ENCODE measurements at regions not wholly inside any gene's neighbourhood (a gene's known extent, or its start where the extent isn't known, plus 50 kb on each side); places are given as distances from the start of the nearest gene placed in this dataset.

DNA sequence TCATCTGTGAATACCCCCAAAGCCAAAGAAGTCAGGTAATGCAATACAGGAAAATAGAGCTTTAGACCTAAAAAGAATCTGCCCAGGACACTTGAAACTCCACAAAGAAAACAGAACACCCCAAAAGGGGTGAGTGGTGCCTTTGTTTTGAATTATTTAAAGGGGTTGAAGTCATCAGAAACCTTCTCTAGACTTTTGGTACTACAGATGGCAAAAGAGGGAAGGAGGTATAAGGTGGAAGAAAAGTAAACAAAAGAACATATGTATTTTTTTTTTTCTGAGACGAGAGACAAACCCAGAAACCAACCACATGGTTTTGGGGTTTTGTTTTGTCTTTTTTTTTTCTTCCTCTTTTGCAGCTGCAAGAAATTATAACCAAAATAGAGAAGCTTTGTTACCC lies 1477.8 kb downstream of the C4orf33 start:
- CTCF ChIA-PET = no interaction called here
- H3K9me3 ChIP-seq (ENCODE audit: low read depth, low read length, poor library complexity, severe bottlenecking) = peaks cover 4% of the 10 kb centered on the region

DNA sequence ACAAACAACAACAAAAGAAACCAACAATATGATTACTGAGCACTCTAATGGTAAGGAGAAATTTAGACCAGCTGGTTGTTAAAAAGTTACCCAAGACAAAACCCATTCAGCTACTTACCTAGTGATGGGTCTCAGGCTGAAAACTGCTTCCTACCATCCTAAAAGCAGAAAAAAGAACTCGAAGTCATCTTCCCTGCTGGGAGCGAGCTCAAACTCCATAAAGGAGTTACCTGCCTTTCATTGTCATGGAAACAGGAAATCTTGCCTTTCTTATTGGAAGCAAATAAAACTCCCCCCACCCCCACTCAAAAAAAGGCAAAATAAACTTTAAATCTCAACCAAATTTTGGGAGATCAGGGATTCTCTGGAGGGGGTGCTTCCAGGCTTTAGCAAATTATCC lies 1478.3 kb downstream of the C4orf33 start:
- Histone ChIP-seq H3K4me3 (ENCODE audit: low read depth, low read length, poor library complexity, severe bottlenecking) (no peak overlapping the region), H3K4me1 (ENCODE audit: insufficient read depth, low read length, poor library complexity, severe bottlenecking) (no peaks in the 10 kb centered on the region), H3K27ac (ENCODE audit: low read depth, low read length, poor library complexity, severe bottlenecking) (no peak overlapping the region), H3K9me3 (ENCODE audit: low read depth, low read length, poor library complexity, severe bottlenecking) (no peaks in the 10 kb centered on the region), H3K27me3 (replicated peaks; ENCODE audit: insufficient read depth, low read depth, low read length, poor library complexity) (no peaks in the 10 kb centered on the region), H3K36me3 (ENCODE audit: insufficient read depth, low read length, poor library complexity, severe bottlenecking) (no peaks in the 10 kb centered on the region)
- DNase-seq (ENCODE audit: low spot score) = no peak
- intact Hi-C loops (cut with micrococcal nuclease; ENCODE audit: unreplicated experiment) = no loop called here
- no peak for TF ChIP-seq EZH2 (IDR thresholded peaks at IDR 0.05; ENCODE audit: borderline replicate concordance, low read depth, low read length, poor library complexity, severe bottlenecking)
- TF ChIP-seq, protein P1, sequence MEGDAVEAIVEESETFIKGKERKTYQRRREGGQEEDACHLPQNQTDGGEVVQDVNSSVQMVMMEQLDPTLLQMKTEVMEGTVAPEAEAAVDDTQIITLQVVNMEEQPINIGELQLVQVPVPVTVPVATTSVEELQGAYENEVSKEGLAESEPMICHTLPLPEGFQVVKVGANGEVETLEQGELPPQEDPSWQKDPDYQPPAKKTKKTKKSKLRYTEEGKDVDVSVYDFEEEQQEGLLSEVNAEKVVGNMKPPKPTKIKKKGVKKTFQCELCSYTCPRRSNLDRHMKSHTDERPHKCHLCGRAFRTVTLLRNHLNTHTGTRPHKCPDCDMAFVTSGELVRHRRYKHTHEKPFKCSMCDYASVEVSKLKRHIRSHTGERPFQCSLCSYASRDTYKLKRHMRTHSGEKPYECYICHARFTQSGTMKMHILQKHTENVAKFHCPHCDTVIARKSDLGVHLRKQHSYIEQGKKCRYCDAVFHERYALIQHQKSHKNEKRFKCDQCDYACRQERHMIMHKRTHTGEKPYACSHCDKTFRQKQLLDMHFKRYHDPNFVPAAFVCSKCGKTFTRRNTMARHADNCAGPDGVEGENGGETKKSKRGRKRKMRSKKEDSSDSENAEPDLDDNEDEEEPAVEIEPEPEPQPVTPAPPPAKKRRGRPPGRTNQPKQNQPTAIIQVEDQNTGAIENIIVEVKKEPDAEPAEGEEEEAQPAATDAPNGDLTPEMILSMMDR (conservative IDR thresholded peaks at IDR 0.05; ENCODE audit: low read depth, low read length) = no peak
- ChIA-PET POLR2A (ENCODE audit: low non-redundant PET) (no interaction called here), CTCF (no interaction called here)
- BruUV-seq (replicated peaks) = no TSS peak

More for the DNA sequence above, 1477.8 kb downstream of the C4orf33 start:
- intact Hi-C loops (cut with micrococcal nuclease; ENCODE audit: unreplicated experiment) = no loop called here
- Histone ChIP-seq H3K27ac (ENCODE audit: low read depth, low read length, poor library complexity, severe bottlenecking) (no peak overlapping the region), H3K36me3 (ENCODE audit: insufficient read depth, low read length, poor library complexity, severe bottlenecking) (no peaks in the 10 kb centered on the region), H3K4me1 (ENCODE audit: insufficient read depth, low read length, poor library complexity, severe bottlenecking) (no peaks in the 10 kb centered on the region), H3K4me3 (ENCODE audit: low read depth, low read length, poor library complexity, severe bottlenecking) (no peak overlapping the region), H3K27me3 (replicated peaks; ENCODE audit: insufficient read depth, low read depth, low read length, poor library complexity) (no peaks in the 10 kb centered on the region)
- BruUV-seq (replicated peaks) = no TSS peak
- TF ChIP-seq EZH2 (IDR thresholded peaks at IDR 0.05; ENCODE audit: borderline replicate concordance, low read depth, low read length, poor library complexity, severe bottlenecking) = no peak
- TF ChIP-seq, protein P1 (conservative IDR thresholded peaks at IDR 0.05; ENCODE audit: low read depth, low read length) = no peak
- POLR2A ChIA-PET (ENCODE audit: low non-redundant PET) = no interaction called here
- no peak for DNase-seq (ENCODE audit: low spot score)

DNA sequence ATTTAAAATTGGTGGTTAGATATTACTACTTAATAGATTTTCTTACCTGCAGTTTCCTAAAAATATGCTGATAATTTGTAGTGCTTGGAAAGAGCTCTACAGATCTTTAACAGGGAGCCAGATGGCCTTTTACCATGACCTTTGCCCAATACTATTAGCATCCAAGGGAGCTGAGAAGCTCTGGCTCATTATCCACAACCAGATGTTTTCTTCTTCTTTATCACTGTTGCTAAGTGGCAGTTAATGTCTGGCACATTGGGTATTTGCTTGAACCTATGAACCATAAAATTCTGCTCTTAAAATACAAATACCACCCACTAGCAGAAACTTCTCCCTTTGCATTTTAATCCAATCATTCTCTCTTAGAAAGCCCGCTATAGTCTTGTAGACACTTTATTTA lies 1480.3 kb downstream of the C4orf33 start:
- H3K27me3 ChIP-seq (replicated peaks; ENCODE audit: insufficient read depth, low read depth, low read length, poor library complexity) = no peaks in the 10 kb centered on the region
- H3K36me3 ChIP-seq (ENCODE audit: insufficient read depth, low read length, poor library complexity, severe bottlenecking) = no peaks in the 10 kb centered on the region
- no peak overlapping the region for H3K27ac ChIP-seq (ENCODE audit: low read depth, low read length, poor library complexity, severe bottlenecking)
- POLR2A ChIA-PET (ENCODE audit: low non-redundant PET) = no interaction called here
- CTCF ChIA-PET = no interaction called here
- no peak overlapping the region for H3K4me3 ChIP-seq (ENCODE audit: low read depth, low read length, poor library complexity, severe bottlenecking)
- TF ChIP-seq, protein P1 (conservative IDR thresholded peaks at IDR 0.05; ENCODE audit: low read depth, low read length) = no peak
- TF ChIP-seq EZH2 (IDR thresholded peaks at IDR 0.05; ENCODE audit: borderline replicate concordance, low read depth, low read length, poor library complexity, severe bottlenecking) = no peak
- no peaks in the 10 kb centered on the region for H3K9me3 ChIP-seq (ENCODE audit: low read depth, low read length, poor library complexity, severe bottlenecking)
- DNase-seq (ENCODE audit: low spot score) = peak; percentile 40
- intact Hi-C loops (cut with micrococcal nuclease; ENCODE audit: unreplicated experiment) = no loop called here
- H3K4me1 ChIP-seq (ENCODE audit: insufficient read depth, low read length, poor library complexity, severe bottlenecking) = no peaks in the 10 kb centered on the region
- no TSS peak for BruUV-seq (replicated peaks)

All from A673 (cell line).